ENCODE measurements at regions not wholly inside any gene's neighbourhood (a gene's known extent, or its start where the extent isn't known, plus 50 kb on each side); places are given as distances from the start of the nearest gene placed in this dataset.

DNA sequence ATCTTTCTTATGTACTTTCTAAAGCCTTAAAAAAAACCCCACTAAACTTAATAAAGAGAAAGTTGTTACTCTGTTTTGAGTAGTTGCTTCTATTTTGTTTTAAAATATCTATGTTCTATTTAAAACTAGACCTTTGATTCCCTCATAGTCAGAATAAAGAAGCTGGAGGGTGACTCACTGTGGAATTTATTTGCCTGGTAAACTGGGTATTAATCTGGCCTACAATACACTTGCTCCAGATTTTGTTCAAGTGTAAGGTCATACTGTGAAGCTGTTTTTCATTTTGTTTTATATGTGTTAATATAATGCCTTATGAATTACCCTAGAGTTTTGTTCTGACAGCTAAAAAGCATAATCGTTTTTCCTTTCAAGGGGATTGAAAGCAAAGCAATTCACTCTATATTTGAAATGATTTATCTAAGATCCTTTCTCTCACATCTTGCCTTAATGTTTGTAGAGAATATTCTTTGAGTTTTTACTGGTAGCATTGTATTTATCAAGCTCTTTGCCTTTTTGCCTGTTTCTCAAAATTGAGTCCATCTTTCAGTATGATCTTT lies 277.4 kb upstream of the PITX2 start:
- no peak for DNase-seq

DNA sequence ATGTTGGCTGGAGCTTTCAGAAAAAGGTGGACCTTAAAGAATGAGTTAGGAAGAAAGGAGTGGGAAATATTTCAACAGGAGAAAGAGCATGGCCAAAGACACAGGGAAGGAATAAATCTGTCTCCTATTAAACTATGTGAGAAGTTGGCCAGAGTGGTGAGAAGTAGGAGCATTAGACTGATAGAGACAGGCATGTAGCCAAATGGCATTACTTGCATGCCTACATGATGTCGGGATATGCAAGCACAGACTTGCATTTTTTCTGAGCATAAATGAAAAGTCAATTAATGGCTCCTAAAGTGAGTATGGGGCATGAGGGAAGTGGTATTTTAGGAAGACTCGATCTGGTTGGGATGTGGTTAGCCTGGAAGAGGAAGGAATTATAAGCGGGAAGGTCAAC lies 279.6 kb upstream of the PITX2 start:
- no peak for DNase-seq

DNA sequence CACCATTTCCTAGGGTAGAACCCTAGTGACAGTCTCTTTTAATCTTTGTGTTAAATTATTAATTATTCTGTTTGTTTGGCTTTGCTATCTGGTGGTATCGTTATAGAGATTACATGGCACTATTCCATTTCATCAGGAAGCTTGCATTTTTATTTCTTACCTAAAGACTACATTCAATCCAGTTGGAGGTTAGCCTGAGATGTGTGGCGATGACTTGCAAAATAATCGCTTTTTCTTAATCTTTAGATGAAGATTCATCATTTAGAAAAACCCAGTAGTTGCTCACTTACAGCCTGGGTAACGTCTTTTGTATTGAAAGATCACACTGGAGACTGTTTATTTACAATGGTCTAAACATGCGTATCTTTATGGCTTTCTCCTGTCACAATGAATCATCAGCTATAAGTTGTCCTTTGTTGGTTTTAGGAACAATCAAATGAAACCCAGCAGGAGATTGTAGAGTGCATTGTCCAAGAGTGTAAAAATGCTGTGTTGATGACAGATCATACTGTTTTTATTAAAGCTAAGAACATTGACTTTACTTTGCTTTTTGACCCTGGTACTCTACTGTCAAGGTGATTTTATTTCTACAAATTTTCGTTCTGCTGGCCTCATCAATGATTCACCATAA lies 281.7 kb upstream of the PITX2 start:
- DNase-seq, result no peak

DNA sequence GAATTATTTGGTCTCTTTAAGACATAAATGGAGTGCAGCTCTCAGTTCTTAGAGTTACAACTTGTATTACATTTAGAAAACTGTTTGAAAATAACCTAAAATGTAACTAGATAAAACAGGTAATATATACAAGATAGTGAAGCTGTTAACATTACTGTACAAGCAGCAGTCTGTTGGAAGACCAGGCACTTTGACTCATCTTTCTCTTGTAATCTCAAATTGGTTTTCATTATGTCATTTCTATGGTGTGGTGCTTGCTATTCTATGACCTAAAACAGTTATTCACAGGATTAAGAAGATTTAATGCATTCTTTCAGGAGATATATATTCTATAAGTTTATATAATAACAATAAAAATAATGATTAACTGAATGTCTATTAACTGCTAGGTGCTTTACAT lies 282.5 kb upstream of the PITX2 start:
- no peak for DNase-seq

DNA sequence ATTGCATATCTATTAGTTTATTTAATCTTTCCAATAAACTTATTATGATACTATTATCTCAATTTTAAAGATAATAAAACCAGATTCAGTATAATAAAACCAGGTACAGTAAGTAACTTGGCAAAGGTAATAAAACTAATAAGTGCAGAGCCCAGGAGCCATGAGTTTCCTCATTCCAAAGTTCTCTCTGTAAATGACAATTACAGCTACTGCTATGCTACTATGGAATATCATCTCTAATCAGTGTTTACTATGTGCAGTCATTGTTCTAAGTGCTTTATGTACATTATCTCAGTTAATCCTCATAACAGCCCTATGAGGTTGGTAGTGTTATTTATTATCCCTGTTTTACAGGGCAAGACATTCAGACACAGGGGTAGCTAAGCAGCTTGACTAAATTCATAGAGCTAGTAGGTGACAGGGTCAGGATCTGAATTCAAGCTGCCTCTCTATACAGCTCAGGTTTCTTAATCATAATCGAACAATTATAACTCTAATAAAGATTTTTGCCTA lies 285.0 kb upstream of the PITX2 start:
- no peak for DNase-seq

DNA sequence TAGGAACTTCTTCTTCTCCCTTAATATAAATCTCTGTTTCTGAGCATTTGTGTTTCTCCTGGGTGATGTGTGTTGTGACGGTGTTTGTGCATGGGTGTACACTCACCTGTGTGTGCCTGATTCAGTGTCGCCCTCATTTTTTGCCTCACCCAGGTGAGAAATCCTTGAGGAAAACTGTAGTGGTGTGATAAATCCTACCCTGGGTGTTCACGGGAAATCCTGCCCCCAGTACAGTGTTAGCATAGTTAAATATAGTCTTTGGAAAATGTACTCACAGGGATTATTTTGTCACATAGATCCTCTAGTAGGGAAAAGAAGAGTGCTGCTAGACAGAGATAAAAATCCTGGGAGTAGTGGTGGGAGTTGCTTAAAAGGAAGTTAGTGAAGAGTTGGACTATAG lies 291.9 kb upstream of the PITX2 start:
- DNase-seq, result no peak

DNA sequence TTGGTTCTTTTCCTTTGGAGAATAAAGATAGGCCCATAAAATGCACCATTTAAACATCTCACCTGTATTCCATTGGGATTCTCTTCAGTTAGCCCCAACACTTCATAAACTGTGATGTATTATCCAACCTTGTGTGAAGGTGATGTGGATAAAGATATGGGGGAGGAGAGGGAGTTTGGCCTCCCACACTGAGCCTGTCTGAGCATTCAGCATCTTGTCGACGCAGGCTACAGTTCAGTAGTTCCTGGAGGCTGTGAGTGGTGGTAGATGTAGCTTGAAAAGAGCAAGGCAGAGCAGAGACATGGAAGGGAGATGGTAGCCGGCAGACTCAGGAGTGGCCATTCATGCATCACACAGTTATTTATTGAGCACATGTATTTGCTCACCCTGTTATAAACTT lies 292.4 kb upstream of the PITX2 start:
- DNase-seq, result no peak

DNA sequence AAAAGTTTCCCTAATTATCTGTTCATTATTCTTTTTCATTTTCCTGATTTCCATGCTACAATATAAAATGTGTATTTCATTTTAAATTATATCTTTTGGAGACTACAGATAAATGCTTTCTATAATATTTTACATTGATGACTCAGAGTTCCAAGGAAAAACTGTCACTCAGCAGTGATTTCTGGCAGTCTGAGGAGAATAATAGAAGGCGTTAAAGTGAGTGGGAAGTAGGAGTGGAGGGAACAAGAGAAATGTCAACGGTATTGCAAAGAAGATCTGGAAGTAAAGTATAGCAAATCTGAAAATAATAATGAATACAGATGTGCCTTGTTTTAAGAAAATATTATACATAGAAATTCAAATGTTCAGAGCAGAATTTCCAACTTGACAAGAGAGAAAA lies 293.6 kb upstream of the PITX2 start:
- no peak for DNase-seq

DNA sequence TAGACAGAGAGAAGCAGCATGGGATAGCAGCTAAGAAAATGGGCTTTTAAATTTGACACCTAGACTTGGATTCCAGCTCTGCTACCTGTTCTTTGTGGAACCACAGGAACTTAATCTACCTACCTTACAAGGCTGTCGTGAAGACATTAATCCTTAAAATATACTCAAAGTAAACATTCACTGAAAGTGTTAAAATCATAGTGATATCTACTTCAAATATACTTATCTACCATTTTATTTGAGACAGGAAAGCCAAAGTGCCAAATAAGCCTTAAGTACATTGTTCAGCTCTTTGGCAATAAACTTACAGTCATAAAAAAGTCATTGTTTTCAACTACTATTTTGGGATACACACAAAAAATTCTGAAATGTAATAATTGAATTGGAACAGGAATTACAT lies 295.0 kb upstream of the PITX2 start:
- no peak for DNase-seq

DNA sequence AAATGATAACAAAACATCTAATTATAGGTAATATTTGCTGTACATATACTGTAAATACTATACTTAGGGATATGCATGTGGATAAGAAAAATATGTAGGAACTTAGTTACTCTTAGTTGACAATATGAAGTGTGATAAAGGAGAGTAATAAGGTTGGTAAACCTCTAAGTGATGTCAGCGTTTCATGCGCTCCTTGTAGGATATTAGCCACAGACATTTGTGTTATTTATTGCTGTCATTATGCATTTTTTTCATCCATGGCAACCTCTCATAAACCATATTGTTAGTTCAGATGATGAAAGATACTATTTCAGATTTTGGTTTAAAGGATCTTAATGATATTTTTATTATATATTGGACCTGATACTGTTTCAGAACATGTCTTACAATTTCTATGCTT lies 298.1 kb upstream of the PITX2 start:
- DNase-seq, result no peak

DNA sequence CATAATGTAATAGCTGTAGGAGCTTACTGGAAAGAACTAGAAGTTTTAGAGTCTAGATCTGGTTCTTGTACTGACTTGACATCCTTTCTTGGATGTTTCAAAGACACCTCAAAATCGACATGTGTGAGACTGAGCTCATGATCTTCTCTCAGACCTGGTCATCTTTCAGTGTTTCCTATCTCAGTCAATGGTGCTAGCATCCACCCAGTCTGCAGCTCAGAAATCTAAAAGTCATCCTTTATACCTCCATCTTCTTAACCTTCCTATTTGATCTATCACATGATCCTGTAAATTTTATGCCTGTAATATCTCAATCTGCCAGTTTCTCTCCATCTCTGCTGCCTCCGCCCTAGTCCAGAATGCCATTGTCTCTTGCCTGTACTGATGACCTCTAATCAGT lies 301.9 kb upstream of the PITX2 start:
- no peak for DNase-seq

DNA sequence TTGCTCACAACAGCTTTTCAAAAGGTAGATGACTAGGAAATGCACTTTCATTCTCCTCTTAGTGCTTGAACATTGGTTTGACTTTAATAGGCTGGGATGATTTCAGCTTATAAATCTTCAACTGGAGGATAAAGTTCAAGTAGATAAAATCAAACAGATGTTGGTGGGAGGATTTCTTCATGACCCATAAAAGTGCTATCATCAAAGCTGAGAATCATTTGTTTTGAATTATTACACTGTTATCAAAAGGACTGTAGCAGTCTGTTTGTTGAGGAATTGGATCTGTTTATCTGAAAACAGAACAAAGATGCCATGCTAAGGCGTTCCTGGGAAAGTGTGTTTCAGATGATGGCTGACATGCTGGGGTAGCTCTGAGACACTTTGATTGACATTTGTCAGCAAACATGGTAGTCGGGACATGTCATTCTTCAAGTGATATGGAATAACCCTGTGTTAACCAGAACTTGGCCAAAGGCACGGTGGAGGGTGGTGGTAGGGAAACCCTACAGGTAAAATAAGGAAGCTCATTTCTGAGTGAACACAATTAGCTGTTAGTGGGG lies 304.0 kb upstream of the PITX2 start:
- DNase-seq, result no peak

DNA sequence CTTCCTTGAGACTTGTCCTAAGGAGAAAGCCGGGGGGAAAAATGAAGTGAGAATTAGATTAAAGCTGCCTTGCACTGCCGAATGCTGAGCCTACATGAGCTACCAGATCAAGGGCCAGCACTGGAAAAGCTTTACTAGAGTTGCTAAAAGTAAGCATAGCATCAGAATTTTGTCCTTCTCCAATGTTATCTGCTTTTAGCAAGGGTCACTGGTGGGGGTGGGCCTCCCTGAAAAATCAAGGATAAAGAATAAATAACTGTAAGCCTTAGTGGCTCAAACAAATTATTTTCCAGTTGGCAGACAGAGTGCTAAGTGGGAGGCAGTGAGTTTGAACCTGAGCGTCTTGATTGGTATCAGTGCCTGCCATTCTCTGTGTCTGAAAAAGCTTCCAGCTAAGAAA lies 310.5 kb upstream of the PITX2 start:
- DNase-seq, result no peak

DNA sequence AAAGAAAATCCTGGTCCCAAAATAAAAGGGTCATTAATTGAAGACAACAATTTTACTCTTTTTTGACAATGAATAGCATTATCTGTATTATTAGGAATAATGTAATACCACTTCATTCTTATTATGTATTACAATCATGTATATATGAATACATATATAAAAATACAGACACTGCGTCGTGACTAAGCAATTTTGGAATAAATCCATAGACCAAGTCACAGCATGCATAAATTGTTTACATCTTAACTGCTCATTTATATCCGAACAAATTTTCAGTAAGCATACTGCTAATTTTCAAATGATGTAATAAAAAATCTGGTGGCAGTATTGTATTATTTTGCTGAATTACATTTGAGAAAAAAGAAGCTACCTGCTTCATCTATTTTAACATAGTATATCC lies 321.6 kb upstream of the PITX2 start:
- DNase-seq, result no peak

DNA sequence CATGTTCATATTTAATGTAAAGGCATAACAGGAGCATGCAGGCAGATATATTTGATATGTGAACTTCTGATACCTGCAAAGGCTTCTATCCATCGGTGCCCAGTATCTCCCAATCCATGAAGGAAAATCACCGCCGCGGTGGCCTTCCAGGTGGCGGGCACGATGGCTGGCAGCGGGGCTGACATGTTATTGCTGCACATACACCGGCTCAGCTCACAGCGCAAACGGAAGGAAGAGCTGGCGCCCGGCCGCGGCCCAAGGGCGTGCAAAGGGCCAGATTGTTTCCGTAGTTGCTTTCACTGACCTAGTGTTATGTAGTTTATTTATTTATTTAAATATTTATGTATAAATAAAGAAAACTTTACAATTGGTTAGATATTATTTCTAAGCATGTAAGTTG lies 322.7 kb upstream of the PITX2 start:
- no peak for DNase-seq

DNA sequence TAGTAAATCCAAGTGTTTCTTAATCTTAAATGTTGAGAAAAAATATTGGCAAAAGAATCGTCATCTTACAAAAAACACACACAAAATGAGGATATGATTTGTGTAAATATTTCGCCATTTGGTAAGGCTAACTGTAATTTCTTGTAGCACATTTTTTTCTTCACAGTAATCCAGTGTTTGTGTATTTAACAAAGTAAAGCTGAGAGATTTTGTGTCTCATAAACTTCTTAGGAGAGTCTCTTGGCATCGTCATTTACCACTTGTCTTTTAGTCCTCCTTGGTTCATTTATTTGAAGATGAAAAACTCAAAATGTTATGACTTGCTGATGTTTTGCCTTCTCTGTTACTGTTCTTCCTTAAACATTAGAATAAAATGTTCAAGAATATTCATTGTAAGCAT lies 326.7 kb upstream of the PITX2 start:
- DNase-seq, result no peak

DNA sequence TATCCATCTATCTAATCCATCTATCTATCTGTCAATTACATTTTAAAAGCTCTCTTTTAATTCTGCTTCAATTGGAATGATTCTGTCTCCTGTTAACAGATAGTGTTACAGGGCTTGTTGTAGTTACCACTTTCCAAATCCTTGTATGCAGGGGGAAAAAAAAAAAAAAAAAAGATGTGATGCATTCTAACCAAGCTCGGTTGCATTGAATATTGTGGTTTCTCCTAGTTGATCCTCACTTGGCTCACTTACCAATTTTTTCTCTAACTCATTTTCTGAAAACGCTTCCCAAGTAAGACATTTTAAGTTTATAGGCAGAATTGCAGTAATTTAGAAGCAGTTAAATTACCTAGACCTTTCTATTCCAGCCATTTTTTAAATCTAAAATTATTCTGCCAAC lies 327.9 kb upstream of the PITX2 start:
- DNase-seq, result no peak

DNA sequence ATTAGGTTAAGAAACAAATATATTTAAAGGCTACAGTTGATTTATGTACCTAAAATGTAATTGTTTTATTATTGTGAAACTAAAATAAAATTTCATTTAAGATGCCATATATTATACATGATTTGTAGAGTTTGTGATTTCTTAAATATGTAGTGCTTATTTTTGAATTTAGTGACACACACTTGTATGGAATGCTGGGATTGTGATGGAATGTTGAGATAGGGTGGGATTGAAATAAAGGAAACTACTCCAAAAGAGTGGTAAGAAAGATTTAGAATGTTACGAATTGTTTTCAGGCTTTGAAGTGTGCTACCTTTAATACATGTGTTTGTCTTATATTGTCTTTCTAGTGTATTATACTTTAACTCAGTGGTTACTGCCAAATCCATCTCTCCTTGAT lies 330.3 kb upstream of the PITX2 start:
- no peak for DNase-seq

DNA sequence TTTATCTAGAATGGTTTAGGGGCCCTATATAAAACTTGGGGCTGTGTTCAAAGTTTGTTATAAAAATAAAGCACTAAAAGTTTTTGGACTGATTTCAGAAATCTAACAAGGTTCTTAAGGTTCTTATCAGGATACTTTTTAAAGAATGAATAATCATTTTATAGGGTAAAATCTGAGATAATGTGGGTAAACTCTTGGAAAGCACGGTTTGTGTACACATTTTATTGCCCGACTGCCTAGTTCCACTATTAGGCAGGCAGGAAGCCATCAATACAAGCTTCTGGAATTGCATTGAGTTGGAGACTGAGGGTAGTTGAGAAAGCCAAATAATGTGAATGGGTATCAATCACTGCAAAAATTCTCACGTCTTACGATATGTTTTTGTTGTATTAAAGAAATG lies 331.0 kb upstream of the PITX2 start:
- DNase-seq, result no peak

DNA sequence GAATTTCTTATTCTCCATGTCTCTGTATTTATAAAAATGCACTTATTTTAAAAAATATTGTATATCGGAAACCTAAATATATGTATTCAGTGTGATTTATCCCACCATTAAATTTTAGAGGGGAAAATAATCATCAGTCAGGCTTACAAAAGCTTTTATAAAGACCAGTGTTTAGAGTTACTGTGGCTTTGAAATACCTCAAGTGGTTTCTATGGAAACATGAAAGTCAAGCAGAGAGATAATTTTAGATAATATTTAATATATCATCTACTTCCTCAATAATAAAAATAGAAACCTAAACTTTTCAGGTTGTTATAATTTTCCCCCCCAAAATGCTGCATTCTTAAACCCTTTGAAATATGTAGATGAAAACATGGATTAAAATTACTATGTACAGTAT lies 332.9 kb upstream of the PITX2 start:
- no peak for DNase-seq

DNA sequence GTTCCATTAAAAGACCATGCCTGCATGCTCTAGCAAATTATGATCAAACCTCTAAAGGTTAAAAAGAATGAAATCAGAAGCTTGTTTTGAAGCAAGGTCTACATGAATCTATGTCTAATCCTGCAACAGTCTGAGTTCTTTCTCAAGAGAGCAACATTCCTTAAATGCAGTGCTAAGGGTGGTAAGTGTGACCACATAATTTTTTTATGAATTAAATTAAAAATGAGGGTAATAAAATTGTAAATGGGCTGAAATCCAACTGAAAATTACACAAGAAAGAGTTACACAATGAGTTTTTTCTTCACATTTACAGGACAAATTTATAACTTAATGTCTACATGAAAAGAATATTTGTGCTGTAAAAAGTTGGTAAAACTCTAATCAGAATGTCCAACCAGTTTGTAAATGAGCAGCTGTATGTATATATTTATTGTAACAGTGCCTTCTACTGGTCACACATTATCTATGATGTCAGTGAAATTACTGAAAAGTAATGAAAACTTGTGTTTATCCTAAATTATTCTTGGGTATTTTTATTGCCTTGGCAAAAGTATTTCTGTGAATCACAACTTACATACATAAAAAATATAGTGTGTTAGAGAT lies 336.3 kb upstream of the PITX2 start:
- no peak for DNase-seq

DNA sequence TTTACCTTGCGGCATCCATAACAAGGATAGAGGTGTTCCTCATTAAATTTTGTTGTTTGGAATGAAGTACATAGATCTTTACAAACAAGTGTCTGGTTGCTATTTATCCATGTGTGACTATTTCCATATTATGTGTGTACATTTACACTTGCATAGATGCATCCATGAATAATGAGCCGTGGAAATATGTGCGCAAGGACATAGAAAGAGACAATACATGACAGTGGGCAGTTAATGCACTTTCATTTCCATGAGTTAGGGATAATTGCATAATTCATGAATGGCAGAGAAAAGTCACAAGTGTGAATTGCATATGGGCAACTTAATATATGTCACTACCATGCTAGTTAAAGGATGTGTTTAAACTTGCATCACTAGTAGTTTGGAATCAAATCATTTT lies 338.2 kb upstream of the PITX2 start:
- no peak for DNase-seq

DNA sequence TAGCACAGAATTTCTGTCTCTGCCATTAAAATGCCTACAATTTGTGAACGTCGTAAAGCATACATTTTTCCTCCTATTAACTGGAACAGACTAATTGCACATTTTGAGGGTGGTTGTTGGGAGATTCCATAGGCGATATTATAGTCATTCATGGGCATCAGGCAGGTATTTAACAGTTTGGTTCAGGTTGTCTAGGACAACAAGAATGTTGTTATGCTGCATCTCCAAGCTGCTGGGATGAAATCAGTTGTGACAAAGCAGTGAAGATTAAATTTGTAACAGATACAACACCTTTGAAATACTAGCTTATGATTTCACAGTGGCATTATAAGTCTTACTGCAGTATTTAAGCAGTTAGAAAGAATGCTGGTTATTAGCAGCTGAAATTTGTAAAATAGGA lies 339.7 kb upstream of the PITX2 start:
- DNase-seq, result no peak

DNA sequence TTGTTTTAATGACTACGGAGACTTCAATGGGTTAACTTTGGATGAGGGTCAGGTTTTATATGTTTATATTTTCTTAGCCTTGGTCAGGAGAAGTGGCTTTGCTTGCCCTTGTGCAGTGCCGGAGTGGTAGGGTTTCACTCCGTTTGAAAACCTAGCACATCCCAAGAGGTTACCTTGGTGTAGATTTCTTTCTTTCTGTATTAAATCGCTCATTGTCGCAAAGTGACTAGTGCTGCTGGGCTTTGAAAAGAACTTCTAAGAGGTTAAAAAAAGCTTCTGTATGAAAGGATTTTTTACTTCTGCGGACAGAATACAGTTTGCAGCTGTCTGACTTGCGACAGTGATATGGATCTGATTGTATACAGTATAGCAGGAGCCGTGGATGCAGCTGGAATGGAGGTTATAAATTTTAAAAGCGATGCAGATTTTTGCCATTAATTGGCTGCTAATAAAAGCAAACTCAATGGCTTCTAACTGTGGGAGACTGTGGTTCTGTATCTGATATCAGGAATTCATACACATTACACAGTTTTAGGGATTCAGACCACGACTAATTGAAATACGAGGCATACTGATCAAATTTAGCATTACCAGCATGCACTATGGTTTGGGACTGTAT lies 340.9 kb upstream of the PITX2 start:
- DNase-seq, result no peak
